HT-29 (cell line): ENCODE measurements at regions not wholly inside any gene's neighbourhood (a gene's known extent, or its start where the extent isn't known, plus 50 kb on each side); places are given as distances from the start of the nearest gene placed in this dataset.
"Not testable (repeated sequence)": the region's sequence is repeated elsewhere in the genome, so short reads cannot be mapped to it uniquely, and the experiment has no call there.

Source experiments
- DNase-seq: peaks from one replicate; pipeline ENCODE4 v3.0.0-alpha.2; 2015; ENCODE audit warnings: low spot score

GRCh38 chr6:122248001-122248669 lies 151.3 kb upstream of the HSF2 start:
- DNase-seq, result no peak

GRCh38 chr6:122248844-122249243 lies 150.6 kb upstream of the HSF2 start:
- no peak for DNase-seq

GRCh38 chr6:122258839-122259238 lies 140.6 kb upstream of the HSF2 start:
- no peak for DNase-seq

- DNase-seq, result no peak
Observed at GRCh38 chr6:122264557-122264956, 134.9 kb upstream of the HSF2 start.

- no peak for DNase-seq
Observed at GRCh38 chr6:122265755-122266154, 133.7 kb upstream of the HSF2 start.

GRCh38 chr6:122268394-122268793 lies 131.1 kb upstream of the HSF2 start:
- no peak for DNase-seq

- DNase-seq, result no peak
Observed at GRCh38 chr6:122276637-122277036, 122.8 kb upstream of the HSF2 start.

- DNase-seq, result not testable (repeated sequence)
Observed at GRCh38 chr6:122280105-122281021, 119.1 kb upstream of the HSF2 start.

GRCh38 chr6:122283884-122284283 lies 115.6 kb upstream of the HSF2 start:
- no peak for DNase-seq

- DNase-seq, result no peak
Observed at GRCh38 chr6:122284848-122285247, 114.6 kb upstream of the HSF2 start.

- DNase-seq, result no peak
Observed at GRCh38 chr6:122285292-122285913, 114.0 kb upstream of the HSF2 start.

- DNase-seq, result no peak
Observed at GRCh38 chr6:122286512-122286911, 112.9 kb upstream of the HSF2 start.

GRCh38 chr6:122289762-122290539 lies 109.5 kb upstream of the HSF2 start:
- DNase-seq, result peak; percentile 15

- no peak for DNase-seq
Observed at GRCh38 chr6:122297010-122297409, 102.4 kb upstream of the HSF2 start.

- no peak for DNase-seq
Observed at GRCh38 chr6:122302067-122302466, 97.4 kb upstream of the HSF2 start.

GRCh38 chr6:122307577-122307976 lies 91.9 kb upstream of the HSF2 start:
- no peak for DNase-seq

GRCh38 chr6:122308074-122308473 lies 91.4 kb upstream of the HSF2 start:
- DNase-seq, result no peak

- no peak for DNase-seq
Observed at GRCh38 chr6:122315842-122316241, 83.6 kb upstream of the HSF2 start.

- DNase-seq, result no peak
Observed at GRCh38 chr6:122322824-122323223, 76.6 kb upstream of the HSF2 start.

GRCh38 chr6:122323361-122323760 lies 76.1 kb upstream of the HSF2 start:
- no peak for DNase-seq

GRCh38 chr6:122330315-122330714 lies 69.1 kb upstream of the HSF2 start:
- DNase-seq, result no peak

- no peak for DNase-seq
Observed at GRCh38 chr6:122337645-122338044, 61.8 kb upstream of the HSF2 start.
